GM19438 (cell line): ENCODE measurements at regions not wholly inside any gene's neighbourhood (a gene's known extent, or its start where the extent isn't known, plus 50 kb on each side); places are given as distances from the start of the nearest gene placed in this dataset.

Experiments used
- ATAC-seq: cut with Tn5 transposase; IDR thresholded peaks from one replicate; pipeline ENCODE4 v1.9.1; 2021; ENCODE audit warnings: low read depth; ENCODE audit not compliant: unreplicated experiment

DNA sequence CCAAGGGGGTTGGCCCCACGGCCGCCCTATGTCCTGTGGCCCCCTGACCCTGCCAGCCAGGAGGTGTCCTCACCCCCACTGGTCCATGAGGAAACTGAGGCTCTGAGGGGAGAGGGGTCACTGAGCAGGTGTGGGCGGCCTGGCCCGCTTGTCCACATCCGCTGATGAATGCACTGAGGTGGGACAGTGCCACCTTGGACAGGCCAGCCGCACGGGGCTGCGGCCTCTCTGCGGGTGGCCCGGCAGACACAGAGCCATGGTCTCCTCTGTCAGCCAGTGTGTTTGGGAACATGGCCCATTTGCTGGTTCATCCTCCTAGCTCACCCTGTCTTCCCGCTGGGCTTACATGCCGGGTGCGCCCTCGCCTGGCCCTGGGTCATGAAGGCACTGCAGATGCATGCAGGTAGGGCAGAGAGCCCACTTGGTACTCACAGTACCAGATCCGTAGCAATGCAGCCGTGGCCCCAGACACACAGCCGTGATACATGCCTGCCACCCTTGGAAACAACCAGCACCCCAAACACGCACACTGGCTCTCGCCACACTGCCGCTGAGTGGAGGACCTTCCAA lies 93.9 kb downstream of the ENGASE start:
- ATAC-seq: no peak

DNA sequence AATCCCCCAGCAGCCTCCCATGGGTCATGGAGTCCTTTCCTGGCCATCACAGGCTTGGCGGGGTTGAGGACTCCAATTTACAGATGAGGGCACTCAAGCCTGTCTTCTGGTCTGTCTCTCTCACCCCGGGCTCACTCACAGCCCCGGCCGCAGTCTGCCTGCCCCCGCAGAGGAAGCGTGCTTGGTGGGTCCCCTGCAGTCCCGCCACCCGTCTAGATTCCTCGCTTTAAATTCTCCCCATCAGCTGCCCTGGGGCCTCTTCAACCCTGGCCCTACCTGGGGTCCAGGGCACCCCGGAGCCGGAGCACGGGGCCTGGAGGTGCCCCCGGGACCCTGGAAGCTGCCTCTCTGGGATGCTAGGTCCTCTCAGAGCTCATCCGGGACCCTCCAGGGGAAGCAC lies 92.9 kb downstream of the ENGASE start:
- no peak for ATAC-seq

DNA sequence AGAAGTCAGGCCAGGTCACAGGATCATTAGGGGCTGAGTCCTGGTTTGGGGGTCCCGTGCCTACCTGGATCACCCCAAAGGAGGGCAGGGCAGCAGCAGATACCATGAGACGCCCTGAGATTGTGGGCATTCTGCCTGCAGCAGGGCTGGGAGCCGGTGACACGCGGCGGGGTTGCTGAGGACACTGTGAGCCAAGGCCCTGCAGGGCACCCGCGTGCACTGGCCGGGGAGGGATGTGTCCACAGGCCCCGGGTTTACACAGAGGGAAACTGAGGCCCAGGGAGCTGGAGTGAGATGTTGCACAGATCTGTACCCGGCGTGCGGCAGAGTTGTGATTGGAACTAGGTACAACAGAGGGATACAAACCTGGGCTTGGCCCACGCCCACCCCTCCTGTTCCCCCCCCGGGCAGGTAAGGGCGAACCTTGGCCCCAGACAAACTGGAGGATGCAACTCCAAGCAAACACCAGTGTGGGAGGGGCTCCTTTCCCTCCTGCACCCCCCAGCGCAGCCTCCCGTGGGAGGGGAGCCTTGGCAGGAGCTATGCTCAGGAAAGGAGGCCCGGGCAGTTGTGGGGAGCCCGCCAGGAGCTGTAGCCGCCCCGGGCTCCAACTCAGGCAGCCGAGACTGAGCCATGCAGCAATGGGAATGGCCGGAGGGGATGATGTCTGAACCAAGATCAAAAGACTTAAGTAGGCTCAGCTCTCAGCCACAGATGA lies 91.3 kb downstream of the ENGASE start:
- ATAC-seq: no peak

DNA sequence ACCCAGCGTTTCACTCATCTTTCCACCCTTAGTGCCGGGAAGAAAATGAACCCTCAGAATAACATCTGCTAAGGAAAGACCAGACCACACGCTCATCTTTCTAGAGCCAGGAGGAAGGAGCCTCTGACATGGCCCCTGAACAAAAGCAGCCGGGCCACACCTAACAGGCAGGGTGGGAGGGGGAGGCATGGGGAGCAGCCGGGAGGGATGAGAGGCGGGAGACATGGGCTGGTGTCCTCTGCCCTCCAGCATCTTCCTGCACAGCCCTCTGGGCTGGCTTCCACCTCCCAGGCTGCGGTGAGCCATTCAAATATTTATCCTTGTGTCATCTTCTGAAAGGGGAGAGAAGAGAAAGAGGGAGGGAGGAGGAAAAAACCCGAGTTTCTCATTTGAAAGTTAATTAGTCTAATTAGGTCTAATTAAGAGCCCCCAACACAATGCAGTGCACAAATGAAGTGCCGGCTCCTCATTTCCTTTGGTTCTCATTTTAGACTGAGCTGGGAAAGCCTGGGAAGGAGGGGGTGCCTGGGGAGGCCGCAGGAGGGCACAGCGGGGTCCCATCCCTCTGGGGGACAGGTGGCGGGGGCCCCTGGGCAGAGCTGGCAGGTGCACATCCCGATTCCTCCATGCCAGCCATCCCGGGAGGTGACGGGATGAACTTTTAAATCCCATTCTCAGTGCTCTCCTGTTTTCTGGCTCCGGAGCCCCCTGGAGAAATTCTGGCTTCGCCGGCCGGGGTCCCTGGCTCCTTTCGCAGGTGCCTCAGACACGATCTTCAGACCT lies 90.5 kb downstream of the ENGASE start:
- no peak for ATAC-seq

DNA sequence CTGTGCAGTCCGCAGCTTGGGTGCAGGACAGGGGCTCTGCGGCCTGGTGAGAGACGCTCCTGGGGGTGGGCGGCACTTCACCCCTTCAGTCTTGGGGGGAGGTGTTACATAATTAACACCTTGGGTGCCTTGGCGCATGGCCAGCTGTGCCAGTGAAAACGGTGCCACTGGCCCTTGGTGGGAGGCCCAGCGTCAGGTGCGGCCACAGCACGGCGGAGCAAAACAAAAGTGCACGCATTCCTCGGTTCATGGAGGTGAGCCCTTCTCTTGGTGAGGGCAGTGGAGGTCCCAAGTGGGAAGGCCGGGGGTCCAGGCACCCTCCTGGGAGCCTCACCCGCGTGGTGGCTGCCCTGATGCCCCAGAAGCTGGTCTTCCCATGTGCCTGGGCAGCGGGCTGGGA lies 89.8 kb downstream of the ENGASE start:
- no peak for ATAC-seq

DNA sequence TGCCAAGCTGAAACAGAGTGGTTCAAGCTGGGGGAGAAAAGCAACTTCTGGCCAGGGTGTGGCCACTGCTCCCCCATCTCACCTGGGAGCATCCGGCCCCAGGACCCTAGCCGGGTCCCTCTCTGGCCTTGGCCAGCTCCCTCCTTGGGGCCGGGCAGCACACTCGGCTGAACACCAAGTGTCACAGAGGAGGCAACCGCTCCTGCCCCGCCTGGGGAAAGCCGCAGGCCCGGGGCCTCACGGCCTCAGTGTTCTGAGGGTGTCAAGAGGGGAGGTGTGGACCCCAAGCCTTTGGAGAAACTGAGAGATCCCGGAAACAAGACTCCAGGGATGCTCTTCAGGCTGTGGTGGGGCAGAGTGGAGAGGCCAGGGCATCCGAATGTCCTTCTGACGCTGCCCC lies 88.4 kb downstream of the ENGASE start:
- no peak for ATAC-seq

DNA sequence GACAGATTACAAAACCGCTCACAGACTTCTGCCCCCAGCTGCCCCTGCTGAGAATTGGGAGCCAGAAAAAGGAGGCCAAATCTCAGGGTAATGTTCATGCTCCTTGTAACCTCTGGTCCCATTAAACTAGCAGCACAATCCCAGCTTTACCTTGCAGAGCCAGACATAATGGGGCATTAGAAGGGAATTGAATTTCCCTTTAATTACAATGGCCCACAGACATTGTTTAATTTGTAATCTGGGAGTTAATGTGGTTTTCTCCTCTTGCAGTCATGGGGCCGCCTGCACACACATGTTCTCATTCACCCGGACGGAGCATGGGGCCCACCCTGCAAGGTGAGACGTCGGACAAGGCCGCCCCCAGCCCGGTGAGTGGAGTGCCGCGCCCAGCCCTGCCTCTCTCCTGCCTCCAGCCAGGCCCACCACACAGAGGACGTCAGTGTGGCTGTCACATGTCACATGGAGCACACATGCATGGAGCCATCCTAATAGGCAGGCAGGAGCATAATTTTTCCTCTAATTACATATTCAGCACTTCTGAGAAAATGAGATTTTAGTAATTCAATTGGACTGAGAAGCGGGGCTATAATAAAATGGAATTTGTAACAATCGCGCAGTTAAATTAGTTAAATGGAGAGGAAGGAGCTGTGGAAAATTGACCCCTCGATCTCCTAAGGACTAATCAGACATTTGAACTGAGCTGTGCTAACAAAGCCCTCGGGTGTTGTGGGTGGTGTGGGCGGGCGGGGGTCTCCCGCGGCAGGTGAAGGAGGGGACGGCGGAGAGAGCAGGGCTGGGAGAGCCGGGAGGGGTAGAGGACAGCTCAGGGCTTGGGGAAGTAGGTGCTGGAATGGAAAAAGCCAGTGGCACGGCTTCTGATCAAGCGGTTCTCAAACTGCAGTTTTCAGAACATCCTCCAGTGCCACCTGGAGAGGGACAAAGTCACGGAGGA lies 87.7 kb downstream of the ENGASE start:
- ATAC-seq: no peak

DNA sequence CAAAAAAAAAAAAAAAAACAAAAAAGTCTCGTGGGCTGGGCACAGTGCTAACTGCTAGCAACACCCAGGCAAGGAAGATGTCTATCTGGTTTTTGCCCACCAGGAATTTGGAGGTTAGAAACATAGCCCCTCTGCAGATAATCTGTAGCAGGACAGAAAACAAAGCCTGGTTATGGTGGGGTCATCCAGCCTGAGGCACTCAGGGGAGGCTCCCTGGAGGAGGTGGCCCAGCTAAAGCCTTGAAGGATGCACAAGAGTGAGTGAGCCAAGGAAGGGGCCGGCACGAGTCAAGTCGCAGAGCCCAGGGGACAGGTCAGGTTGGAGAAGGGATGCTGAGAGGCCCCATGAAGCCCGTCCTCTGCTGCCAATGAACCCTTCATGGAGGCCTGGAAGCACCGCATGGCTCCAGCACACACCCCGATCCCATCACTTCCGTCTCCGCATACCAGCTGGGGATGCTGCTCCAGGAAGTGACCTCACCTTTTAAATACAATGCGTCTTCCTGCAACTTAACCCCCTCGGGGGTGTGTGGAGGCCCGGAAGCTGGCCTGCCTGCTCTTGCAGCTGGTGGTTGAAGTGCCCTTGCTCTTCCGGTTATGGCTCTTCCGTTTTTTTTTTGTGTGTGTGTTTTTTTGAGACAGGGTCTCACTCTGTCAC lies 86.5 kb downstream of the ENGASE start:
- no peak for ATAC-seq

DNA sequence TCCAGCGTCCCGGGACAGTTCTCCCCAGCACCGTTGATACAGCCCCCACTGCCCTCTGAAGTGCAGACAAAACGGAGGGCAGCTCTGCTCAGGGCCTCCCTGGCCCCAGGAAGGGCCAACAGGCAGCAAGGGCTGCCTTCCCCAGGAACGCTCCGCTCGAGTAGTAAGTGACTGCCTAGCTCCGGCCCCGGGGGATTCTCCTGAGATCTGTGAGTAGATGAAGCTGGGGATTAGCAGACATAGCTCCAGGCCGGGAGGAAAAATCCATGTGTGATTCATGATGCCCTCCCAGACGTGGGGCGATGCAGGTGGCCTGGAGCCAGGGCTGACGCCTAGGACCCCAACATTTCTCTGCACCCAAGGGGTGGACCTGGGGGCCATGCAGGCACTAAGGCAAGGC lies 85.3 kb downstream of the ENGASE start:
- ATAC-seq: no peak

DNA sequence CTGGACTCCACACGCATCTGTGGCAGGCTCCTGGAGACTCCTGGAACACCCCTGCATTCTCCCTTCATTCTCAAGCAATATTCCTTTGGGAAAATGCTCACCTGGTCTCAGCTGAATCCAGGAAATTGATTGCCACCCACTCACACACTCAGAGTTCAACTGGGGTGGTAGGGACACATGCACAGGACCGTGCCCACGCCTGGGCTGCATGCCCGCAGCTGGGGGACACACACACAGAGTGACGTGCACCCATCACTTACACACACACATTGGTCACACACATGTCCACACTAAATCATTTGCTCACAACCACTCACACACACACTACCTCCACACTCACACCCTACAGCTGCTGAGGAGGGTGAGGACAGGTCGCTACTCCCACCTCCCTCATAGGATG lies 84.8 kb downstream of the ENGASE start:
- ATAC-seq: no peak

DNA sequence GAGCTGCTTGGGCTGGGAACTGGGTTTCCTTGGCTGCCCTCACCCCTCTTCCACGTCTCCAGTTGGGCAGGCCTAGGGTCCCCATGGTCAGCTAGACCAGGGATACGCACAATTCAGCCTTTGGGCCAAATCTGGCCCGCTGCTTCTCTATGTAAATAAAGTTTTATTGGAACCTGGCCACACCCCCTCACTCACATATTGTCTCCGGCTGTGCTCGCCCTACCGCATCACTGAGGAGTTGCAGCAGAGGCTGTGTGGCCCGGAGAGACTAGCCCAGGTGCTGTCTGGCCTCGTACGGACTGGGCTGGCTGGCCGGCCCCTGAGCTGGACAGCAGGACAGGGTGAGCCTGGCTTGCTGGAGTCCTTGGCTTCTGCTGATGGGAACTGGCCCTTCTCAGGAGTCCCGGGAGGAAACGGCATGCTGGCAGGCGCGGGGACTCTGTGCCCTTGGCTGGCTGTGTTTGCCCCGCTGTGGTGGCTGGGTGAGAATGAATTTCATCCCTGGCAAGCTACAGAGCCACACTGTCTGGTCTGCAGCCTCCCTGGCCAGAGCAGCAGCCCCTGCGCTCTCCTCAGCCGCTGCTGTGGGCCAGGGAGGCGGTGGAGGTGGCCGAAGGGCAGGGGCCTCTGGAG lies 82.0 kb downstream of the ENGASE start:
- ATAC-seq: no peak

DNA sequence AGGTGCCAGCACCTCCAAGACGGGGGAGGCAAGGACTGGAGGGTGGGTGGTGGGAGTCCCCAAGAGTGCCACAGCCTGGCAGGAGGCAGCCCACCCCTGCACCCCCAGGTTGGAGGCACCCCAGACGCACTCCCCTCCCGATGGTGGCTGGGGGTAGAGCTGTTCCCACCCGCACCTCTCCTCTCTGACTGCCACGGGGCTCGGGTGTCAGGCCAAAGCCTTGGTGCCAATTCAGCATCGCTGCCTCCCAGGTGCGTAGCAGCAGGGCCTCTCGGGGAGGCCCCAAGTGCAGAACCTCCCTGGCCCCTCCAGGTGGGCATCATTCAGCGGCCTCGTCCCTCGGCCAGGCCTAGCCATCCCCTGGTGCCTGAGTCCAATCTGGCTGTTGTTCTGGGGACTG lies 81.1 kb downstream of the ENGASE start:
- no peak for ATAC-seq

DNA sequence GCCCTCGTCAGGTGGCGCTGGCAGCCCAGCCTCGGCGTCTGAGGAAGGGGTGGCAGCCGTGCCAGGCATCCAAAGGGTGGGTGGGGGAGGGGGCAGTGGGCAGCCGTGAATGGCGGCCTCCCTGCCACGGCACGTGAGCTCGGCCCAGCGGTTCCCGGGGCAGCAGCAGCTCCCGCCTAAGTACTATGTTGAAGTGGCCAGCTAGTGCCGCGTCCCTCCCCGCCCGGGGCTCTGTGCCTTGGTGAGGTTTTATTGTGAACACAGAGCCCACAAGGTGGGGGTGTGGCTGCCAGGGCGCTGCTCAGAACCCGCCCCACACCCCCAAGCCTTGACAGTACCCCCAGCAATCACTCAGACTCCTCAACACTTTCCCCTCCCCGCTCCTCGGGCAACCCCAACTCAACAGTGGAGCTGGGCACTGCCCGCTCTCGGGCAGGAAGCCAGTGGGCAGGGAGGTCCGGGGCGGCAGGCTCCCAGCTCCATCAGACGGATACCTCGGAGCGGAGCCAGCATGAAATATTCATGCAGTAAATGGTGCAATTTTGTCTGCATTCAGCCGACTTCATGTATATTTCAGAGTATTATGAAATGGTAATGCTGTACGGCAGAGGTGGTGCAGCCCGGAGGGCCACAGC lies 80.4 kb downstream of the ENGASE start:
- ATAC-seq: no peak

DNA sequence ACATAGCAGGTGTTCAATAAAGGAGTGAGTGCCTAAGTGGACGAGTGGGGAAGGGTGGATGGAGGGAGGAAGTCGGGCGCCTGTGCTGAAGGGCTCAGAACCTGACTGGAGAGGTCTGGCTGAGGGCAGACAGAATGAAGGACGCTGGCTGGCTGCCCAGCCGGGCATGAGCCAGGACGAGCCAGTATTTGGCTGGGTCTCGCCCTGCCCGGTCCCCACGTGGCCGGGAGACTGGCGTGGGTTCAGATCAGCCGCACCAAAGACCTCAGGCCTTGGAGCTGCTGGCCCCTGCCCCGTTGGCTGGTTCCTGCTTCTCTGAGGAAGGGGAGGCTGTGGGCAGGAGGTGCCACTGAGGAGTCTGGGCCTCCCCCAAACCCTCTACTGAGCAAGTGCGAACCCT lies 79.8 kb downstream of the ENGASE start:
- ATAC-seq: no peak

DNA sequence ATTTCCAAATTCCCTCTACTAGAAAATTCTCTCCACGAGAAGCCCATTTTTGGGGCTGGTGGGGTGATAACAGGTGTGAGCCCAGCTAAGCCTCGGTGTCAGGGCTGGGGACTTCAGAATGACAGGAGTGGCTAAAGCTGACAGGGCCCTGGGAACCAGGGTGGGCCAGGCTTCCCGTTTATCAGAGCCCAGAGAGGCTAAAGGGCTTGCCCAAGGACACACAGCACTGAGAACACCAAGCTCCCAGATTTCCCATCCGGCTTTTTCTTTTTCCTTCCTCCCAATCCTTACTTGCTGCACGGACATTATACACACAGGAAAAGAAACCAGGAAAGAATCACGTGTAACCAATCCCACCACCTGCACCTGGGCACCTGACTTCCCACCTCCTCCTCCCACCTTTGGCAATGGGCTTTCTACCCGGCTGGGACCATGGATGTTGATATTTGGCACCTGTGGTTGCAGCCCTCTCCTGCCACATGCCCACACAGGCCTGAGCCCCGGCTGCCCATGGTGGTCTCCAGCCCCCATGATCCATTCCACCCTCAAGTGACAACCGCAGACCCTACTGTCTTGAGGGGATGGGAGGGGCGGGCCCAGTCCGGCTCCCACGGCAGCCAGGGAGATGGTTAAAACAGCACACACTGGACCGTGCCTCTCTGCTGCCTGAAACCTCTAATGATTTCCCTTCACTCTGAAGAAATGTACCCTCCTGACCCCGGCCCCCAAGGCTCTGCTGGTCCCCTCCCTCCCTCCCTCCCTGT lies 78.9 kb downstream of the ENGASE start:
- no peak for ATAC-seq

DNA sequence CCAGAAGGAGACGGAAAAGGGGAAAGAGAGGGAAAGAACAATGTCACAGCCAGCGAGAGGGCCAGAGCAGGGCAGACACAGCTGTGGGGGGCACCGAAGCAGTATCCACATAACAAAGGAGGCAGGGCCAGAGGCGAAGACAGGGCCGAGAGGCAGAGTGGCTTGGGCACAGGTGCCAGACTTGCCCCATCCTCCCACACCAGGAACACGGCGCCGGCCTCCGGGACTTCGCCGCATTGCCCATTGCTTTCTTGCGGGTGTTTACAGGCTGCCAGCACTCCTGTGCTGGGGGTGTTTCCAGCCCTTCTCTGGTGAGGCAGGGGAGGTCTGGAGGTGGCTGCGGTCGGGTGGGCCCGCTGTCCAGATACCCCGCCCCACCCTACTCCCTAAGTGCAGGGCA lies 78.0 kb downstream of the ENGASE start:
- no peak for ATAC-seq

DNA sequence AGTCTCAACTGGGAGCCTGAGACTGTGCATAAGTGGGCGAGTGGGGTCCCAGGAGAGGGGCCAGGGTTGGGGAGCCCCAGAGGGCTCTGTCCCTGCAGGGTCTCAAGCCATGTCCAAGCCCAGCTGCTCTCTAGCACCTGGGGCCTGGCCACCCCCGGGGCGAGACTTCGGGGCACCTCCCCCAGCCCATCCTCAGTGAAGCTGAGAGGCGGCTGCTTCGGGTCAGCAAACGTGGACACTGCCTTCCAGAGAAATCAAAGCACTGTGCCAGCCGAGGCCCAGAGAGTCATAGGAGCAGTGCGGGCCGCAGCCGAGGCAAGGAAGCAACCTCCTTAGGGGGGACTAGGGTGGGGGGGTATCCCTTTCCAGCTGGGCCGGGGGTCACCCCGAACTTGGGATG lies 77.5 kb downstream of the ENGASE start:
- ATAC-seq: no peak

DNA sequence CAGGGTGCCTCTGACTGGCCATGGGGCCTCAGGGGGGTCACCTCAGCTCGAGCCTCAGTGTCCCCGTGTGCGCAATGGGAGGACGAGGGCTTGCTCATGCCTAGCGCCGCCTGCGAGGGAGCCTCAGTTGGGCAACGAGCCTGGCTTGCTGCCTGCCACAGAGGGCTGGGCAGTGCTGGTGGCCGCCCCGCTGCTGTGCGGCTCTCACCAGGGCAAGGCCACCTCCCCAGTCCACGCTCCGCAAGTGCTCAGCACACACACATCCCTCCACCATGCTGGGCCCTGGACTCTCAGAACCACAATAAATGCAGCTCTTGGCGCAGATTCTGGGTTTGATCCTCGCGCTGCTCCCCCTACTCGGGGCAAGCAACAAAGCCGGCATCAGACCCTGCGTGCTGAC lies 76.2 kb downstream of the ENGASE start:
- ATAC-seq: no peak
